Activated naive CD4-positive, alpha-beta T cell treated with anti-CD3 and anti-CD28 coated beads for 36 hours (primary cell): ENCODE measurements at regions not wholly inside any gene's neighbourhood (a gene's known extent, or its start where the extent isn't known, plus 50 kb on each side); places are given as distances from the start of the nearest gene placed in this dataset.
"Not testable (repeated sequence)": the region's sequence is repeated elsewhere in the genome, so short reads cannot be mapped to it uniquely, and the experiment has no call there.

Experiments
- CTCF ChIA-PET: fragments of 350-600 bp; sonication (Branson Sonifier 250); formaldehyde crosslinking; loops from one replicate; lab custom pipeline; 2021; ENCODE audit warnings: antibody characterized with exemption; lab: Charles Lee
- DNase-seq: peaks from one replicate; pipeline ENCODE4 v3.0.0-alpha.2; 2020
- H3K27ac Mint-ChIP-seq: one replicate; pipeline ENCODE4 v1.8.0; 2021; ENCODE audit warnings: mild to moderate bottlenecking, mixed read lengths
- H3K27me3 Mint-ChIP-seq: one replicate; pipeline ENCODE4 v1.8.0; 2021; ENCODE audit warnings: low read depth, mixed read lengths
- H3K36me3 Mint-ChIP-seq: one replicate; pipeline ENCODE4 v1.8.0; 2021; ENCODE audit warnings: low read depth, mixed read lengths
- H3K4me1 Mint-ChIP-seq: one replicate; pipeline ENCODE4 v1.8.0; 2021; ENCODE audit warnings: low read depth, mixed read lengths
- H3K4me3 Mint-ChIP-seq: one replicate; pipeline ENCODE4 v1.8.0; 2021; ENCODE audit warnings: mild to moderate bottlenecking, moderate library complexity, mixed read lengths
- H3K9me3 Mint-ChIP-seq: one replicate; pipeline ENCODE4 v1.8.0; 2021; ENCODE audit warnings: mixed read lengths
- intact Hi-C: fragments of 100-400 bp; cut with micrococcal nuclease; formaldehyde crosslinking; loops from one replicate; pipeline ENCODE4 v1.15.1; 2023

DNA sequence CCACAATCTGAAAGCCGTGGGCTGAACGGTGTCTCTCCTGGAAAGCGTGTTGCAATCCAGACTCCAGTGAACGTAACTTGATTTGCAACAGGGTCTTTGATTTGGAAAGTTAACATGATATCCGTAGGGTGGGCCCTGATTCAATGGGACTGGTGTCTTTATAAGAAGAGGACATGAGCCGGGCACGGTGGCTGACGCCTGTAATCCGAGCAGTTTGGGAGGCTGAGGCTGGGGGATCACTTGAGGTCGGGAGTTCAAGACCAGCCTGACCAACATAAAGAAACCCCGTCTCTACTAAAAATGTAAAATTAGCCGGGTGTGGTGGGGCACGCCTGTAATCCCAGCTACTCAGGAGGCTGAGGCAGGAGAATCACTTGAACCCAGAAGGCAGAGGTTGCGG, 176.5 kb downstream of the CRLF2 start:
- intact Hi-C loops, H3K4me1 Mint-ChIP-seq, H3K27ac Mint-ChIP-seq, H3K27me3 Mint-ChIP-seq, DNase-seq, H3K36me3 Mint-ChIP-seq, CTCF ChIA-PET, H3K9me3 Mint-ChIP-seq, H3K4me3 Mint-ChIP-seq: not testable (repeated sequence)

DNA sequence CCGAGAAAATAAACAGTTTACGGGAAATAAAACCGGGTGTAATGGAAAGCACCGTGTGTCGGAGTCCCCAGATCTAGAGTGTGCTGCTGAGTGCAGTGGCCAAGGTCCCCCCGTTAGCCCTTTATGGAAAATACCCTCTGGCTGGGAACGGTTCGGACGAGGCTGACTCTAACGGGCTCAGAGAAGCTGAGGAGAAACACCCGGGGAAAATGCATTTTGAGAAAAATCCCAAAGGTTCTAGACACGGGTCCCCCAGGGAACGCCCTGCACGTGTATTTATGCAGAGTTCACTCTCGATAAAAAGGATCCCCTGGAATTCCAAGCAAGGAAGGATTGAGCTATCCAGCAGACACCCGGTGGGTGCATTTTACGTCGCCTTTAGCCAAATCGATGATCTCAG, 177.2 kb downstream of the CRLF2 start:
- no peak overlapping the region for H3K4me3 Mint-ChIP-seq
- no peak overlapping the region for H3K27ac Mint-ChIP-seq
- CTCF ChIA-PET: no interaction called here
- H3K36me3 Mint-ChIP-seq: no peaks in the 10 kb centered on the region
- H3K4me1 Mint-ChIP-seq: no peaks in the 10 kb centered on the region
- intact Hi-C loops: no loop called here
- peaks cover 6% of the 10 kb centered on the region for H3K9me3 Mint-ChIP-seq
- DNase-seq: no peak
- H3K27me3 Mint-ChIP-seq: no peaks in the 10 kb centered on the region

DNA sequence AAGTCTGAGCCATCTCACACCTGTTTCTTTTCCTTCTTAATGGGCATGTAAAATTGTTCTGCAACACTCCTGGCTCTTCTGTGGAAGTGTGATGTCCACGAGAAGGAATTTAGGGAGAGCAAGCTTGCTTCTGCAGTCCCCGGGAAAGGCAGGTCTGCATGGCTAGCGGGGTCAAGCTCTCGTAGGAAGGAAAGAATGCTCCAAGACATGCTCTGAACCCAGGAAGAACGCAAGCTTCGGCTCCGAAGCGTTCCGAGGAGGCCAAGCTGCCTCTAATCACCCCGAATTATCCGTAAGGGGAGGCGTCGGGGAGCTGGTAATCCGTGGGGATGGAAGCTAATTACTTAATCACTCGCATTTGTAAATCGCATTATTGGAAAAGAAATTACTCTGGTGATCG, 177.7 kb downstream of the CRLF2 start:
- no peak for DNase-seq
- H3K4me1 Mint-ChIP-seq: no peaks in the 10 kb centered on the region
- intact Hi-C loops: no loop called here
- H3K27ac Mint-ChIP-seq: no peak overlapping the region
- H3K9me3 Mint-ChIP-seq: peaks cover 5% of the 10 kb centered on the region
- CTCF ChIA-PET: no interaction called here
- H3K36me3 Mint-ChIP-seq: no peaks in the 10 kb centered on the region
- no peaks in the 10 kb centered on the region for H3K27me3 Mint-ChIP-seq
- H3K4me3 Mint-ChIP-seq: no peak overlapping the region

DNA sequence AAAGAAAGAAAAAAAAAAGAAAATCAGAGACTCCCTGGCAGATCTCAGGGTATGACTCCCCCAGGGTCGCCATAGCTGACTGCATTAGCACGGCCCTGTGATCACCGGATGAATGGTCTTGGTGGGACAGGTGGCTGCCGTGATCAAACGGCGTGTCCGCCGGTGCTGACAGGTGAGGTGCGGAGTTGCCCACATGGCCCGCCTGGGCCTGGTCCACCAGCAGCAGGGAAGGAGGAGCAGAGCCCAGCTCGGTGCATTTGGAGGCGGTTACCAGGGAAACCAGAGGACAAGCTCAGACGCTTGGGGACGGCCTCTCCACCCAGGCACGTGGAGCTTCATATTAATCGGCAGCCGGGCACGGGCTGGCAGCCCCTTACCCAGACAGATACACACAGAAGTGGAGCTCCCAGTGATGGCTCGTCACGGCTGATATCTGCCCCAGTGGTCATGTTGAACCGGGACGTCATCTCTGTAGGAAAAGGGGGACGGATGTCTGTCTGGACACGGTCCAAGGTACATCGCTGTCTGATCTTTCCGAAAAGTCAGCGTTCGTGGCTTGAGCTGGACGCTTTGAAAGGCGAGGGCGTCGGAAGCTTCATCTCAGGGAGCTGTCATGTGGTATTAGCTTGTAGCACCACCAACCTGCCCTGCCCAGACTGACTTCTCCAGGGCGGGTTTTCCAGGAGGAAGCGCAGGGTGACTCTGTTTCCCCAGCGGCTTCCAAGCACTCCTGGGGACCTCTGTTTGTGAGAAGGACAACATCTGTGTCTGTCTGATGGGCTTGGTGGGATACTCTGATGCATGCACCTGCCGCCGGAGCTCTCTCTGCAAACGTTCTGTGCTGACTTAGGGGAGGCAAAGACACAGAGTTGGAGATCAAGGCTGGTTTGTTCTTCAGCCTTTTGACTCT, 180.7 kb downstream of the CRLF2 start:
- intact Hi-C loops: no loop called here
- Mint-ChIP-seq H3K4me1 (peaks cover 12% of the 10 kb centered on the region), H3K36me3 (no peaks in the 10 kb centered on the region), H3K27ac (no peak overlapping the region), H3K4me3 (no peak overlapping the region), H3K27me3 (peaks cover 6% of the 10 kb centered on the region), H3K9me3 (peaks cover 3% of the 10 kb centered on the region)
- CTCF ChIA-PET: no interaction called here
- DNase-seq: no peak

DNA sequence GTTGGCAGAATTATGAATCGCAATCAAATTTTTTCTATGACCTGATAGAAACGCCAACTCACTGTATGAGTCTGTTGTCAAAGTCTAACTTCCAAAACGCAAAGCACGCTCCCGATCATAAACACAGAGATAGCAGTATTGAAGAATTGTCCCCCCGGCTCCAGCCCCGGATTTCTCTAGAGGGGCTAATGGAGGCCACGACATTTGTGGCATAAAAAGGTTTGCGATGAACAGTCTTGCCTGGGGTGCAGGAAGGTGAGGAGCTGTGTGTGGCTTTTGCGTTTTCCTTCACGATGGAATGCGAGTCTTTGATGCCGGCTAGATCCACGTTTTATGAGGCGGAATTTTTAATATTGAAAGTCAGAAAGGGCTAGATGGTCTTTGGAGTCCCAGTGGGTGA, 183.0 kb downstream of the CRLF2 start:
- no peak for DNase-seq
- no peak overlapping the region for H3K27ac Mint-ChIP-seq
- H3K4me1 Mint-ChIP-seq: peaks cover 18% of the 10 kb centered on the region
- intact Hi-C loops: loop anchor here (5.0 kb wide), 1 partner anchor 128 kb away; no protein-coding TSS in a partner anchor
- H3K9me3 Mint-ChIP-seq: peaks cover 3% of the 10 kb centered on the region
- CTCF ChIA-PET: no interaction called here
- H3K4me3 Mint-ChIP-seq: no peak overlapping the region
- H3K27me3 Mint-ChIP-seq: peaks cover 6% of the 10 kb centered on the region
- no peaks in the 10 kb centered on the region for H3K36me3 Mint-ChIP-seq

DNA sequence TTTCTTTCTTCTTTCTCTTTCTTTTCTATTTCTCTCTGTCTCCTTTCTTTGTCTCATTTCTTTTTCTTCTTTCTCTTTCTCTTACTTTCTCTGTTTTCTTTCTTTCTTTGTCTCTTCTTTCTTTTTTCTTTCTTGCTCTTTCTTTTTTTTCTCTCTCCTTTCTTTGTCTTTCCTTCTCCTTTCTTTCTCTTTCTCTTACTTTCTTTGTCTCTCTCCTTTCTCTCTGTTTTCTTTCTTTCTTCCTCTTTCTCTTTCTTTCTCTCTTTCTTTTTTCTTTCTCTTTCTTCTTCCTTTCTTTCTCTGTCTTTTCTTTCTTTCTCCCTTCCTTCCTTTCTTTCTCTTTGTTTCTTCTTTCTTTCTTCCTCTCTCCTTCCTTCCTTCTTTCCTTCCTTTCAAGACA, 184.8 kb downstream of the CRLF2 start:
- peak overlapping the region; percentile 46 for H3K27ac Mint-ChIP-seq
- no peaks in the 10 kb centered on the region for H3K36me3 Mint-ChIP-seq
- peak overlapping the region; percentile 56 for H3K4me3 Mint-ChIP-seq
- DNase-seq: no peak
- H3K9me3 Mint-ChIP-seq: no peaks in the 10 kb centered on the region
- peaks cover 6% of the 10 kb centered on the region for H3K27me3 Mint-ChIP-seq
- H3K4me1 Mint-ChIP-seq: peaks cover 18% of the 10 kb centered on the region
- intact Hi-C loops: loop anchor here (5.0 kb wide), 1 partner anchor 130 kb away; no protein-coding TSS in a partner anchor
- CTCF ChIA-PET: no interaction called here

DNA sequence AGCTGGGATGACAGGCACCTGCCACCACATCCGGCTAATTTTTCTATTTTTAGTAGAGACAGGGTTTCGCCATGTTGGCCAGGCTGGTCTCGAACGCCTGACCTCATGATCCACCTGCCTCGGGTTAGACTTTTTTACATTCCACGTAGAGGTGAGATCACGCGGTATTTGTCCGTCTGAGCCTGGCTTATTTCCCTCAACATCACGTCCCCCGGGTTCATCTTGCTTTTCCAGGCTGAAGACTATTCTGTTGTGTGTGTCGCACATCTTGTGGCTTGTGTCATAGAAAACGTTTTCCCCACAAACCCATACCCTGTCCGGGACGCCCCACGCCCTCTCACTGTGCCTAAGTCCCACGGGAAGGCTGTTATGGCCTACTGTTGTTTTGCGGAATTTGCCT, 185.3 kb downstream of the CRLF2 start:
- peak overlapping the region; percentile 37 for H3K27ac Mint-ChIP-seq
- H3K9me3 Mint-ChIP-seq: no peaks in the 10 kb centered on the region
- no peaks in the 10 kb centered on the region for H3K36me3 Mint-ChIP-seq
- intact Hi-C loops: loop anchor here (5.0 kb wide), 1 partner anchor 130 kb away; no protein-coding TSS in a partner anchor
- CTCF ChIA-PET: no interaction called here
- H3K27me3 Mint-ChIP-seq: peaks cover 6% of the 10 kb centered on the region
- H3K4me3 Mint-ChIP-seq: peak overlapping the region; percentile 56
- H3K4me1 Mint-ChIP-seq: peaks cover 18% of the 10 kb centered on the region
- peak; percentile 30 for DNase-seq

DNA sequence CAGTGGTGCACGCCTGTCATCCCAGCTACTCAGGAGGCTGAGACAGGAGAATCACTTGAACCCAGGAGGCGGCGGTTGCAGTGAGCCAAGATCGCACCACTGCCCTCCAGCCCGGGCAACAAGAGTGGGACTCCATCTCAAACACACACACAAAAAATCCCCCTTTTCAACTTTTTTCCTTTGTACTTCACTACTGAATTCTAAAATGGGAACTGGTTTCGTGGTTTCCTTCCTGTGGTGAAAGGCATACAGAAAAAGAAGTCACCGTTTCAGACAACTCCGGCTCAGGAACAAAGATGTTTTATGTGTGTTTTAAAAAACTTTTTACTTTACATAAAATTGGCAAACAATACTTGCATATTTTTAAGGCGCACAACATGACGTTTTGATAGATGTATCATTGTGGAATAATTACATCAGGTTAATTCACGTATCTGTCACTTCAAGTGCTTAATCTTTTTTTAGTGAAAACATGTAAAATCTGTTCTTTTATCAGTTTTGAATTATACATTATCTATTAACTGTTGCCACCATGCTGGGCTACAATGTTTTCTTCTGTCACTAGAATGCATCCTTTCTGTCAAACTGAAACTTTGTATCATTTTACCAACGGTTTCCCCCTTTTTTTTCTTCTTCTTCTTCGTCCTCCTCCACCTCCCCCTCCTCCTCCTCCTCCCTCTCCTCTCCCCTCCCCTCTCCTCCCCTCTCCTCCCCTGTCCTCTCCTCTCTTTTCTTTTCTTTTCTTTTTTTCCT, 186.0 kb downstream of the CRLF2 start:
- CTCF ChIA-PET: no interaction called here
- intact Hi-C loops: loop anchor here (5.0 kb wide), 1 partner anchor 131 kb away; no protein-coding TSS in a partner anchor
- Mint-ChIP-seq H3K9me3 (no peaks in the 10 kb centered on the region), H3K4me3 (peak overlapping the region; percentile 56), H3K27me3 (peaks cover 6% of the 10 kb centered on the region), H3K4me1 (peaks cover 18% of the 10 kb centered on the region), H3K36me3 (no peaks in the 10 kb centered on the region), H3K27ac (no peak overlapping the region)
- DNase-seq: no peak

DNA sequence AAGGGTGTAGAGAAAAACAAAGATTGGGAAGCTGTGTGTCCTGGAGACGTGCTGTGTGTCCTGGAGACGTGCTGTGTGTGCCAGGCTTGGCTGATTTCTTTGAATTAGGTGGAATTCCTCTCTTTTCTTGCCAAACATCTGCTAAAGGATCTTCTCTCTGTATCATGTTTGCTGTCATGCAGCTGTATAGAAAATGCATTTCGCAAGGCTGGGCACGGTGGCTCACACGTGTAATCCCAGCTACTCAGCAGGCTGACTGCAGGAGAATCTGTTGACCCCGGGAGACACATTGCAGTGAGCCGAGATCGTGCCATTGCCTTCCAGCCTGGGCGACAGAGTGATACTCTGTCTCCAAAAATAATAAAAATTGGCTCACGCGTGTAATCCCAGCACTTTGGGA, 187.0 kb downstream of the CRLF2 start:
- no peak overlapping the region for H3K4me3 Mint-ChIP-seq
- no peak overlapping the region for H3K27ac Mint-ChIP-seq
- H3K9me3 Mint-ChIP-seq: no peaks in the 10 kb centered on the region
- intact Hi-C loops: loop anchor here (5.0 kb wide), 1 partner anchor 132 kb away; no protein-coding TSS in a partner anchor
- CTCF ChIA-PET: no interaction called here
- peaks cover 18% of the 10 kb centered on the region for H3K4me1 Mint-ChIP-seq
- no peaks in the 10 kb centered on the region for H3K36me3 Mint-ChIP-seq
- H3K27me3 Mint-ChIP-seq: peaks cover 6% of the 10 kb centered on the region
- DNase-seq: no peak

DNA sequence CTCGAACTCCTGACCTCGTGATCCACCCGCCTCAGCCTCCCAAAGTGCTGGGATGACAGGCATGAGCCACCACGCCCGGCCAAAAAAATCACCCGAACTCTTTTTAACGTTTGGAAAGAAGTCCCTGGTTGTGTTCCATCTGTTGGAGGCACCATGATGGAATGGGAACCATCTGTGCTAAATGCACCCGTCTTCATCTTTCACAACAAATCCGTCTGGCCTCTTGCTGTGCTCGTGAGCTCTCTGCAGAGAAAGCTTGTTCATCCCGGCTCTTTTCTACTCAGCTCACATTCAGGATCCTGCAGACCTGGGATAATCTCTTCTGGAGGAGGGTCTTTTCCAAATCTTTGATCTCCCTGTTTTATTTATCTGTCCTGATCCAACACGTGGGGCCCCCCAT, 188.8 kb downstream of the CRLF2 start:
- CTCF ChIA-PET: no interaction called here
- no peak for DNase-seq
- intact Hi-C loops: no loop called here
- Mint-ChIP-seq H3K9me3 (no peaks in the 10 kb centered on the region), H3K27me3 (peaks cover 6% of the 10 kb centered on the region), H3K4me3 (no peak overlapping the region), H3K36me3 (no peaks in the 10 kb centered on the region), H3K27ac (no peak overlapping the region), H3K4me1 (peaks cover 18% of the 10 kb centered on the region)

DNA sequence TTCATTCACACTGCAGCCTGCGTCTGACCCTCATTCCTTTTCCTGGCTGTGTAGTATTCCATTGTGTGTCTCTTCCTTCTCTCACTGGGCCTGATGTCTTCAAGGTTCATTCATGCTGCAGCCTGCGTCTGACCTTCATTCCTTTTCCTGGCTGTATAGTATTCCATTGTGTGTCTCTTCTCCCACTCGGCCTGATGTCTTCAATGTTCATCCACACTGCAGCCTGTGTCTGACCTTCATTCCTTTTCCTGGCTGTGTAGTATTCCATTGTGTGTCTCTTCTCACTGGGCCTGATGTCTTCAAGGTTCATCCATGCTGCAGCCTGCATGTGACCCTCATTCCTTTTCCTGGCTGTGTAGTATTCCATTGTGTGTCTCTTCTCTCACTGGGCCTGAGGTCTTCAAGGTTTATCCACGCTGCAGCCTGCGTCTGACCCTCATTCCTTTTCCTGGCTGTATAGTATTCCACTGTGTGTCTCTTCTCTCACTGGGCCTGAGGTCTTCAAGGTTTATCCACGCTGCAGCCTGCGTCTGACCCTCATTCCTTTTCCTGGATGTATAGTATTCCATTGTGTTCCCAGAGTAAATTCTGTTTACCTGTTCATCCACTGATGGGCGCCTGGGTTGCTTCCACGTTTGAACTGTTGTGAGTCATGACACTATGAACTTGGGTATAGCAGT, 191.0 kb downstream of the CRLF2 start:
- H3K4me3 Mint-ChIP-seq, DNase-seq, intact Hi-C loops, H3K27ac Mint-ChIP-seq, H3K27me3 Mint-ChIP-seq, H3K4me1 Mint-ChIP-seq, H3K36me3 Mint-ChIP-seq, H3K9me3 Mint-ChIP-seq, CTCF ChIA-PET: not testable (repeated sequence)

DNA sequence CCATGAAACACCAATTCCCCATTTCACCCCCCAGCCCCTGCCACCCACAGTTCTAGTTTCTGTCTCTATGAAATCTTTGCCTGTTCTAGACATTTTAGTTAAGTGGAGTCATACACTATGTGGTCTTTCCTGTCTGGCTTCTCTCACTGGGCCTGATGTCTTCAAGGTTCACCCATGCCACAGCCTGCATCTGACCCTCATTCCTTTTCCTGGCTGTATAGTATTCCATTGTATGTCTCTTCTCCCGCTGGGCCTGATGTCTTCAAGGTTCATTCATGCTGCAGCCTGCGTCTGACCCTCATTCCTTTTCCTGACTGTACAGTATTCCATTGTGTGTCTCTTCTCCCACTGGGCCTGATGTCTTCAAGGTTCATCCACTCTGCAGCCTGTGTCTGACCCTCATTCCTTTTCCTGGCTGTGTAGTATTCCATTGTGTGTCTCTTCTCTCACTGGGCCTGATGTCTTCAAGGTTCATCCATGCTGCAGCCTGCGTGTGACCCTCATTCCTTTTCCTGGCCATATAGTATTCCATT, 191.7 kb downstream of the CRLF2 start:
- Mint-ChIP-seq H3K27me3 (no peaks in the 10 kb centered on the region), H3K27ac (no peak overlapping the region), H3K4me3 (no peak overlapping the region), H3K36me3 (no peaks in the 10 kb centered on the region), H3K4me1 (no peaks in the 10 kb centered on the region), H3K9me3 (no peaks in the 10 kb centered on the region)
- intact Hi-C loops: no loop called here
- CTCF ChIA-PET: no interaction called here
- no peak for DNase-seq
